ENCODE measurements at regions not wholly inside any gene's neighbourhood (a gene's known extent, or its start where the extent isn't known, plus 50 kb on each side); places are given as distances from the start of the nearest gene placed in this dataset.

DNA sequence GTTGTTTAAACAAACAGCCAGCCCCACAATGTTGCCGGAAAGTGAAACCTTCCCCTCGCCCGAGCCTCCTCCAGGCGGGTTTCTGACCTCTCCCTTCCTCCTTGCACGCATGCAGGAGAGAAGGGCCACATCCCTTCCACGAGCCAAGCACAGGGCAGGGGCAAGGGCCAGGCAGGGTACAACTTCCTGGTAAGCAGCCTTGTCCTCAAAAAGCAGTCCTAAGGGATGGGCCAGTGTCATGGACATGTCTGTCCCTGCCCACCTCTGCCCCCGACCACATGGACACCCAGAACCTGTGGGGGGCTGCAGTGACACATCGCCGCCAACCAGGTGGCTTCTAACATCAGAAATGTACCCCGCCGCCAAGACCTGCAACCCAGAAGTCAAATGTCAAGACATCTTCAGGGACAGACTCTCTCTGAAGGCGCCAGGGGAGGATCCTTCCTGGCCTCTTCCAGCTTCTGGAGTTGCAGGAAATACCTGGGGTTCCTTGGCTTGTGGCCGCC lies 145.3 kb downstream of the CRYBB2 start:
- Histone ChIP-seq H3K27ac (peak overlapping the region; percentile 18), H3K9me3 (no peaks in the 10 kb centered on the region), H3K4me3 (no peak overlapping the region), H3K27me3 (ENCODE audit: low read depth) (no peaks in the 10 kb centered on the region), H3K36me3 (peaks cover 4% of the 10 kb centered on the region), H3K4me1 (peaks cover 45% of the 10 kb centered on the region)
- TF ChIP-seq, protein P1, sequence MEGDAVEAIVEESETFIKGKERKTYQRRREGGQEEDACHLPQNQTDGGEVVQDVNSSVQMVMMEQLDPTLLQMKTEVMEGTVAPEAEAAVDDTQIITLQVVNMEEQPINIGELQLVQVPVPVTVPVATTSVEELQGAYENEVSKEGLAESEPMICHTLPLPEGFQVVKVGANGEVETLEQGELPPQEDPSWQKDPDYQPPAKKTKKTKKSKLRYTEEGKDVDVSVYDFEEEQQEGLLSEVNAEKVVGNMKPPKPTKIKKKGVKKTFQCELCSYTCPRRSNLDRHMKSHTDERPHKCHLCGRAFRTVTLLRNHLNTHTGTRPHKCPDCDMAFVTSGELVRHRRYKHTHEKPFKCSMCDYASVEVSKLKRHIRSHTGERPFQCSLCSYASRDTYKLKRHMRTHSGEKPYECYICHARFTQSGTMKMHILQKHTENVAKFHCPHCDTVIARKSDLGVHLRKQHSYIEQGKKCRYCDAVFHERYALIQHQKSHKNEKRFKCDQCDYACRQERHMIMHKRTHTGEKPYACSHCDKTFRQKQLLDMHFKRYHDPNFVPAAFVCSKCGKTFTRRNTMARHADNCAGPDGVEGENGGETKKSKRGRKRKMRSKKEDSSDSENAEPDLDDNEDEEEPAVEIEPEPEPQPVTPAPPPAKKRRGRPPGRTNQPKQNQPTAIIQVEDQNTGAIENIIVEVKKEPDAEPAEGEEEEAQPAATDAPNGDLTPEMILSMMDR (IDR thresholded peaks at IDR 0.05), result no peak
- DNase-seq (peak; percentile 50), ATAC-seq (no peak)
- intact Hi-C loops (cut with DNase I), result no loop called here

DNA sequence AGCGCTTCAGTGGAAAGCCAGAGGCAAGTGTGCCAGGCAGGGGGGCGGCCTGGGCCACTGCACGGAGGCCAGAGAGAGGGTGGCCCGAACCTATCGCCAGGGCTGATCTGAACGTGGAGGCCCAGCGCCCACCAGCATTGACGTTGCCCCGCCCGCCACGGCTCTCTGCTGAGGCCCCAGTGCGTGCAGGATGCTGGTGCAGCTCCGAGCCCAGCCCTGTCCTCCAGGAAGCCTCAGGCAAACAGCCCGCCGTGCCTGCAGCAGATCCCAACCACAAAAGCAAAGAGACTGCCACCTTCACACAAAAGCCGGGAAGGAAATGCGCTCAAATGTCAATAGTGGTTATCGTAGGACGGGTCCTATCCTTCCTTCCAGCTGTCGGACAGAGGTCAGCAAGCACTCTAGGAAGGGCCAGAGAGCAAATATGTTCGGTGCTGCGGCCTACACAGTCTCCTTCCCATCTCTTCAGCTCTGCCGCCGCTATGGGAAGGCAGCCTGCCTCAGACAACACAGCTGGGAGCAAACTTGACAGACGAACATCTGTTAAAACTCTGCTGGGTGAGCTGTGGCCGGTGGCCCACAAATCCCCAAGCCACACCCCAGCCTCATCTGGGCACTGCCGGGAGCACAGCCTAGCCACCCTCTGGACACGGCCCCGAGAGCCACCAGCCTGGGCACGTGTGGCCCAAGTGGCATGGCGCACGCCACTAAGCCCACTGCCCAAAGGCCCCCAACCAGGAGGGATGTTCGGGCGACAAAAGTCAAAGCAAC lies 146.2 kb downstream of the CRYBB2 start:
- Histone ChIP-seq H3K4me3 (no peak overlapping the region), H3K36me3 (no peaks in the 10 kb centered on the region), H3K27ac (peak overlapping the region; percentile 31), H3K27me3 (ENCODE audit: low read depth) (no peaks in the 10 kb centered on the region), H3K9me3 (no peaks in the 10 kb centered on the region), H3K4me1 (peaks cover 45% of the 10 kb centered on the region)
- ATAC-seq, result no peak
- DNase-seq, result peak; percentile 50
- TF ChIP-seq, protein P1 (IDR thresholded peaks at IDR 0.05), result no peak
- intact Hi-C loops (cut with DNase I), result no loop called here

DNA sequence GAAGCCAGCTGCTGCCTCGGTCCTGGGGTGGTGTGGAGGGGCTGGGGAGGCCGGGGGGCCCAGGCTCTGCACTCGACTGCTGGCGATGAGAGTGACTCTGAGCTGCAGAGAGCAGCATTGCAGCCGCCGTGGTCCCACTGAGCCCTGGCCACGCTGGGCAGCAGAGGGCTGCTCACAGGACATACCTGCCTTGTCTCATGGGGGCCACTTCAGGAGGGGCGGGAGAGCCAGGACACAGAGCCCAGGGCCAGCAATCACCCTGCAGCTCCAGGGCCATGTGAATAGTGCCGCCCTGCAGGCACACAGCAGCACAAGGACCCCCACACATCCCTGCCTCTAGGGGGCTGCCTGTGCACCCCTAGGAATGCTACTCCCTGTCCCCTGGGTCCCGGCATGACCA lies 147.0 kb downstream of the CRYBB2 start:
- ATAC-seq, result no peak
- H3K27ac ChIP-seq, result no peak overlapping the region

DNA sequence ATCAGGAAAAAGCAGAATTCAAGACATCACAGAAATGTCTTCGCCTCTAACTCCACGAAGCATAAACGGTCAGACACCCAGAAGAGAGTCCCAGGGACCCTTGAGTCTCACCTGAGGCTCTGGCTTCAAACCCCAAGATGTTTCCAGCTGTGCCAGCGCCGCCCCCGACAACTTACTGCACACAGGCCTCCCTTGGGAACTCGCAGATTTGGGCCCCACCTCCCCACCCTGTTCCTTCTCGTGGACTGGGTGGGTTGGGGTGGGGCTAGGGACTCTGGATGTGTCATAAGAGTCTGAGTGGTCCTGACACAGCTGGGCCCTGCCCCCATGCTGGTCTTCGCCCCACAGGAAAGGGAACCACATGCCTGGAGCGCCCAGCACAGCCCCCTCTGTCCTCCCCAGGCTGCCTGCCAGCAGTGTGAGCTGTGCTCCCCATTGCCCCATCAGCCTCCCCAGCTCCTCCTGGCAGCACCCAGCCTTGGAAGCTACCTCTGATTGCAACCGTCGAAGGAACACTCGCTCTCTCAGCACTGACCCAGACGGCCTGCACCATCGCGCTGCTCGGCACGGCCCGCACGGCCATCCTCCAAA lies 147.5 kb downstream of the CRYBB2 start:
- Histone ChIP-seq H3K27ac (no peak overlapping the region), H3K9me3 (no peaks in the 10 kb centered on the region), H3K36me3 (peaks cover 2% of the 10 kb centered on the region), H3K4me1 (peaks cover 43% of the 10 kb centered on the region), H3K27me3 (ENCODE audit: low read depth) (no peaks in the 10 kb centered on the region), H3K4me3 (no peak overlapping the region)
- TF ChIP-seq, protein P1 (IDR thresholded peaks at IDR 0.05), result no peak
- DNase-seq (peak; percentile 28), ATAC-seq (no peak)
- intact Hi-C loops (cut with DNase I), result no loop called here

More for the DNA sequence above, 147.0 kb downstream of the CRYBB2 start:
- peak; percentile 41 for DNase-seq
- Histone ChIP-seq H3K4me1 (peaks cover 45% of the 10 kb centered on the region), H3K9me3 (no peaks in the 10 kb centered on the region), H3K4me3 (no peak overlapping the region), H3K36me3 (no peaks in the 10 kb centered on the region), H3K27me3 (ENCODE audit: low read depth) (no peaks in the 10 kb centered on the region)
- TF ChIP-seq, protein P1 (IDR thresholded peaks at IDR 0.05), result no peak
- intact Hi-C loops (cut with DNase I), result no loop called here

DNA sequence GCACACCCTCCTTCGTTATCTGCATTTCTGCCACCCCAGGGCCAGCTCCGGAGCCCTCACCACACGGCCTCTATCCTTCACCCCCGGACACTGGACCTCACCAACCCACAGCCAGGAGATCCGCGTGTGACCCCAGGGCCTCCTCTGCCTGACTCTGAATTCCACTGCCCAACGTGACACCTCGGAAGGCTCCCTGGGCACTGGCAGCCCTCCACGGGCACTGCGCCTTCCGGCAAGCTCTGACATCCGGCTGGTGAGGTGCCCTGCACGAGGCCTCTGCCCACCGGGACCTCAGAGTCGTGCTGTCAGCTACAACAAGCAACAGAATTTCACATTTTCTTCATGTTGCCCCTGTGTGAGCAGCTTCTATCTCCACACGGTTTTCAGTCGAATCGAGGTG lies 148.3 kb downstream of the CRYBB2 start:
- no peaks in the 10 kb centered on the region for H3K27me3 ChIP-seq (ENCODE audit: low read depth)
- intact Hi-C loops (cut with DNase I), result no loop called here
- ATAC-seq, result no peak
- peaks cover 35% of the 10 kb centered on the region for H3K4me1 ChIP-seq
- H3K27ac ChIP-seq, result no peak overlapping the region
- H3K36me3 ChIP-seq, result peaks cover 10% of the 10 kb centered on the region
- H3K9me3 ChIP-seq, result no peaks in the 10 kb centered on the region
- TF ChIP-seq, protein P1 (IDR thresholded peaks at IDR 0.05), result no peak
- DNase-seq, result no peak
- H3K4me3 ChIP-seq, result no peak overlapping the region
